ENCODE measurements at regions not wholly inside any gene's neighbourhood (a gene's known extent, or its start where the extent isn't known, plus 50 kb on each side); places are given as distances from the start of the nearest gene placed in this dataset.

DNA sequence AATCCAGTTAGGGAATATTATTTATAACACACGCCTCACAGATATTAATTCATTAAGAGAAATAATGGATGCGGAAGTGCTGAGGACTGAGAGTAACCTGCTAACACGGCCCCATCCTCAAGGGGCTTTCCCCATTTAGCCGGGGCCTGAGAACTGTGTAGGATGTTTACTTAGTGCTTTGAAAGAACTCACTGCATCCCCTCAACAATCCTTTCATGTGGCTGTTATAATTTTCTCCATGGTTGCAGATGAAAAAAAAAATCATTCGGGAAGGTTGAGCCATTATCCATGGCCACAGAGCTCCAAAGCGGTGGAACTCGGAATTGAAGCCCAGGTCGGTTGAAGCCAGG, 98.2 kb downstream of the ING1 start:
- no peaks in the 10 kb centered on the region for H3K9me3 ChIP-seq
- TF ChIP-seq POLR2A (IDR thresholded peaks at IDR 0.05; ENCODE audit: low read depth) (no peak), POLR2AphosphoS5 (IDR thresholded peaks at IDR 0.05) (no peak), EP300 (IDR thresholded peaks at IDR 0.05) (no peak)
- TF ChIP-seq, protein P1, sequence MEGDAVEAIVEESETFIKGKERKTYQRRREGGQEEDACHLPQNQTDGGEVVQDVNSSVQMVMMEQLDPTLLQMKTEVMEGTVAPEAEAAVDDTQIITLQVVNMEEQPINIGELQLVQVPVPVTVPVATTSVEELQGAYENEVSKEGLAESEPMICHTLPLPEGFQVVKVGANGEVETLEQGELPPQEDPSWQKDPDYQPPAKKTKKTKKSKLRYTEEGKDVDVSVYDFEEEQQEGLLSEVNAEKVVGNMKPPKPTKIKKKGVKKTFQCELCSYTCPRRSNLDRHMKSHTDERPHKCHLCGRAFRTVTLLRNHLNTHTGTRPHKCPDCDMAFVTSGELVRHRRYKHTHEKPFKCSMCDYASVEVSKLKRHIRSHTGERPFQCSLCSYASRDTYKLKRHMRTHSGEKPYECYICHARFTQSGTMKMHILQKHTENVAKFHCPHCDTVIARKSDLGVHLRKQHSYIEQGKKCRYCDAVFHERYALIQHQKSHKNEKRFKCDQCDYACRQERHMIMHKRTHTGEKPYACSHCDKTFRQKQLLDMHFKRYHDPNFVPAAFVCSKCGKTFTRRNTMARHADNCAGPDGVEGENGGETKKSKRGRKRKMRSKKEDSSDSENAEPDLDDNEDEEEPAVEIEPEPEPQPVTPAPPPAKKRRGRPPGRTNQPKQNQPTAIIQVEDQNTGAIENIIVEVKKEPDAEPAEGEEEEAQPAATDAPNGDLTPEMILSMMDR (IDR thresholded peaks at IDR 0.05): no peak
- peaks cover 0 to 50% (median 12%) of the 10 kb centered on the region in 4 donors for H3K27me3 ChIP-seq
- no peak overlapping the region for H3K27ac ChIP-seq (replicated peaks in 1 of 4)
- no peak for DNase-seq (ENCODE audit: extremely low spot score)
- H3K36me3 ChIP-seq: no peaks in the 10 kb centered on the region
- intact Hi-C loops (cut with DNase I): loop anchor here (10.0 kb wide), 2 partner anchors 87 to 357 kb away; no protein-coding TSS in a partner anchor
- peak overlapping the region; percentile 19 to 39 (median 32) for H3K4me3 ChIP-seq
- WGBS: 66% methylated on average over 8 of the region's 8 CpGs
- peaks cover 8 to 13% (median 10%) of the 10 kb centered on the region in 4 donors for H3K4me1 ChIP-seq

DNA sequence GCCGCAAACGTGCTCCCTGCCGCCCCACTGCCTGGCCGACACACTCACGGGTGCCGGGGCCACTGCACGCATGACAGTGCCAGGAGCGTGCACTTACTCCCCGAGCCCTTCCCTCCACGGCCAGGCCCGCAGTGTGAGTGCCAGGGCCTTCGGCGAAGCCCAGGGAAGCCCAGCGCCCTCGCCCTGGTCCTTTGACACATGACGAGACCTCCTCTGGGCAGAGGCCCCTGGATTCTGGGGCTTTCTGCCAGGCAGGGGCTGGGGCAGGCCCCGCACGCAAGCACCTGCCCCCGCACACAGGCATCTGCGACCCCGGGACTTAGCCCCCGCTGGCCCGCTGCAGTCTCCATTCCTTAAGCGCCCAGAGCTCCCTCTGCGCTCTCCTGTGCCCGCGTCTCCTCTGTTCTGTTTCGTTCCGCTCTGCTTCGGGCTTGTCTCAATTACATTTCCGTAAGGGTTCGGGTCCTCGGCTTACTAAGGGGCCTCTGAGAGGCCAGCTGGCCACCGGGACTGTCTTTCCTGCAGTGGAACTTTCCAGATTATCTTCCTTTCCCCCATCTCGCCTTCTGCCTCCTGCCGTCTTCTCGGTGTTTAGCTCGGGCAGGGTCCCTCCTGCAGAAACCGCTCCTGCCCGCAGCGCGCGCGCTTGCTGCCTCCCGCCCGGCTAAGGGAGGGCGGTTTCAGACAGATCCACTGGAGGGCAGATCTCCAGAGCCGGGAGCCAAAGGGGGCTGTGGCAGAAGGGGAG, 98.8 kb downstream of the ING1 start:
- intact Hi-C loops (cut with DNase I): loop anchor here (10.0 kb wide), 2 partner anchors 87 to 357 kb away; no protein-coding TSS in a partner anchor
- Histone ChIP-seq H3K4me1 (peaks cover 8 to 13% (median 10%) of the 10 kb centered on the region in 4 donors), H3K27ac (replicated peaks in 1 of 4) (no peak overlapping the region), H3K27me3 (peaks cover 0 to 50% (median 12%) of the 10 kb centered on the region in 4 donors), H3K9me3 (no peaks in the 10 kb centered on the region), H3K4me3 (peak overlapping the region; percentile 19 to 39 (median 32)), H3K36me3 (no peaks in the 10 kb centered on the region)
- no peak for TF ChIP-seq EP300 (IDR thresholded peaks at IDR 0.05)
- TF ChIP-seq, protein P1 (IDR thresholded peaks at IDR 0.05): no peak
- TF ChIP-seq POLR2AphosphoS5 (IDR thresholded peaks at IDR 0.05): no peak
- no peak for TF ChIP-seq POLR2A (IDR thresholded peaks at IDR 0.05; ENCODE audit: low read depth)
- no peak for DNase-seq (ENCODE audit: extremely low spot score)
- 40% methylated on average over 32 of the region's 48 CpGs for WGBS

DNA sequence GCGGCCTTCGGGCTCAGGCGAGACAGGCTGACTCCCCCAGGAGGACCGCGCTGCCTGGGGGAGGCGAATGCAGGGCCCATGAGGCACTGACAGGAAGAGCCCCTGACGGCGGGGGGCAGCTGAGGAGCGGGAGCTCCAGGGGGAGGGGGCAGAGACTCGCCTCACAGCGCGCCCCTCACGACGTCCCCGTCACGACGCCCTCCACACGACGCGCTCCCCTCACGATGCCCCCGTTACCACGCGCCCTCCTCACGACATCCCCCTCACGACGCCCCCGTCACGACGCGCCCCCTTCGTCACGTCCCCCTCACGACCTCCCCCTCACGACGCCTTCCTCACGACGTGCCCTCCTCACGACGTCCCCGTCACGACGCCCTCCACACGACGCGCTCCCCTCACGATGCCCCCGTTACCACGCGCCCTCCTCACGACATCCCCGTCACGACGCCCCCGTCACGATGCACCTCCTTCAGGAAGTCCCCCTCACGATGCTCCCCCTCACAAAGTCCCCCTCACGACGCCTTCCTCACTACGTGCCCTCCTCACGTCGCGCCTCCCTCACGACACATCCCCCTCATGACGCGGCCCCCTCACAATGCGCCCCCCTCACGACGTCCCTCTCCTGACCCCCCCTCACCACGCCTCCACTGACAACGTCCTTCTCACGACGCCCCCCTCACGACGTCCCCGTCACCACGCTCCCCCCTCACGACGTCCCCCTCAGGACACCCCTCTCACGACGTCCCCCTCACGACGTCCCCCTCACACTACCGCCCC, 99.6 kb downstream of the ING1 start:
- Histone ChIP-seq H3K27ac (replicated peaks in 1 of 4) (no peak overlapping the region), H3K9me3 (no peaks in the 10 kb centered on the region), H3K4me3 (peak overlapping the region; percentile 19 to 39 (median 32)), H3K27me3 (peaks cover 0 to 50% (median 12%) of the 10 kb centered on the region in 4 donors), H3K4me1 (peaks cover 8 to 13% (median 10%) of the 10 kb centered on the region in 4 donors), H3K36me3 (no peaks in the 10 kb centered on the region)
- 81% methylated on average over 76 of the region's 84 CpGs for WGBS
- DNase-seq (ENCODE audit: extremely low spot score): no peak
- TF ChIP-seq, protein P1 (IDR thresholded peaks at IDR 0.05): no peak
- TF ChIP-seq POLR2AphosphoS5 (IDR thresholded peaks at IDR 0.05): no peak
- TF ChIP-seq POLR2A (IDR thresholded peaks at IDR 0.05; ENCODE audit: low read depth): no peak
- no peak for TF ChIP-seq EP300 (IDR thresholded peaks at IDR 0.05)
- intact Hi-C loops (cut with DNase I): loop anchor here (10.0 kb wide), 2 partner anchors 88 to 358 kb away; no protein-coding TSS in a partner anchor

DNA sequence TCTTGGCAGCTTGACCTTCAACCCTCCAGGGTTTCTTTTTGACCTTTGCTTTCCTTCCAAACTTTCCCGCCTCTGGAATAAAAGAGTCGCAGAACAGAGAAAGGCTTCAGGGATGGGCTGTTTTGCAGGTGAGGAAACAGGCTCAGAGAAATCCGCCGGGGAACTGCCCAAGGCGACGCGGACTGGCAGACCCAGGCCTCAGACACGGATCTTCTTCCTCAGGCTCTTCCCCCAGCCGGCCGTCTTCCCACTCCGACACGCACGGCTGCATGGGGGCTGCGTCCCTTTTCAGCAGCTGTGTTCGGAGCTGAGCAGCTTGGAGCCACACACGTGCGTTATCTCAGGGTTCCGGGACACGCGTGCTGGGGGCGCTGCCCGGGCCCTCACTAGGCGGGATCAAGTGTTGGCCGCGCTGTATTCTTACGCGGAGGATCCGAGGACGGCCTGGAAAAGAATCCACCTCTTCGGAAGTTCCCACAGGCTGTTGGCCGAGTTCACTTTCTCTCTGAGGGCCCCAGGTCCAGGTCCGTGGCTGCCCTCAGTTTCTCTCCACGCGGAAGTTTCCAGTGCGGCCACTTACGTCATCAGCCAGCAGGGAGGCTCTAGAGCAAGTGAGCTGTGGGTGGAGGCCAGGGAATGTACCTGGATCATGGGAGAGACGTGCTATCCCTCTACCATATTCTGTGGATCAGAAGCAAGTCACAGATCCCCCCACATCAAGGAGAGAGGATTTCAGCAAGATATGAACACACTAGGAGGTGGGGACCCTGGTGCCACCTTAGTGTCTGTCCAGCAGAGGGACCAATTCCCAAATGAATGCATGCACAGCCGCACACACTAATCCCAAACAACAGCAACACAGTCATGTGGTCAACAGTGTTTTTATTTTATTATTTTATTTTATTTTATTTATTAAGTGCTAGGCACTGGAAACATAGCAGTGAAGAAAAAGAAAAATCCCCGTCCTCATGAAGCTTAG, 100.4 kb downstream of the ING1 start:
- intact Hi-C loops (cut with DNase I): loop anchor here (10.0 kb wide), 2 partner anchors 89 to 359 kb away; no protein-coding TSS in a partner anchor
- H3K4me1 ChIP-seq: peaks cover 8 to 13% (median 10%) of the 10 kb centered on the region in 4 donors
- WGBS: 94% methylated on average over 32 of the region's 39 CpGs
- no peak overlapping the region for H3K27ac ChIP-seq (replicated peaks in 1 of 4)
- H3K4me3 ChIP-seq: no peak overlapping the region
- H3K27me3 ChIP-seq: peaks cover 0 to 42% (median 12%) of the 10 kb centered on the region in 4 donors
- no peaks in the 10 kb centered on the region for H3K9me3 ChIP-seq
- DNase-seq (ENCODE audit: extremely low spot score): no peak
- no peaks in the 10 kb centered on the region for H3K36me3 ChIP-seq
- TF ChIP-seq POLR2AphosphoS5 (IDR thresholded peaks at IDR 0.05) (no peak), EP300 (IDR thresholded peaks at IDR 0.05) (no peak), POLR2A (IDR thresholded peaks at IDR 0.05; ENCODE audit: low read depth) (no peak)
- TF ChIP-seq, protein P1 (IDR thresholded peaks at IDR 0.05): no peak

Measured in esophagus muscularis mucosa (tissue), 4 donors.